ENCODE measurements at regions not wholly inside any gene's neighbourhood (a gene's known extent, or its start where the extent isn't known, plus 50 kb on each side); places are given as distances from the start of the nearest gene placed in this dataset.

DNA sequence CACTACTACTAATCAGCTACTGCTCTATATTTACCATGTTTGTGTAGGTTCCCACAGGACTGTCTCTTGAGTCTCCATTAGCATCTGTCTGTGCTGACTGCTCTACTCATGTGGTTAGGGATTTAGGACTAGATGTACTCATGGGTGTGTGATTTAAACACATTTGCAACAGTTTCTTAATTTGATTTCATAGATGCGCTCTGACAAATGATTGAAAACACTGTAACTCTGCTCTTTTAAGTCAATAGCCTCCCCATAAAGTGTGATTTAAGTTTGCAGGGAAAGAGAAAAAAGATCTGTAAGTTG lies 809.3 kb downstream of the NCAM2 start:
- TF ChIP-seq, protein P1, sequence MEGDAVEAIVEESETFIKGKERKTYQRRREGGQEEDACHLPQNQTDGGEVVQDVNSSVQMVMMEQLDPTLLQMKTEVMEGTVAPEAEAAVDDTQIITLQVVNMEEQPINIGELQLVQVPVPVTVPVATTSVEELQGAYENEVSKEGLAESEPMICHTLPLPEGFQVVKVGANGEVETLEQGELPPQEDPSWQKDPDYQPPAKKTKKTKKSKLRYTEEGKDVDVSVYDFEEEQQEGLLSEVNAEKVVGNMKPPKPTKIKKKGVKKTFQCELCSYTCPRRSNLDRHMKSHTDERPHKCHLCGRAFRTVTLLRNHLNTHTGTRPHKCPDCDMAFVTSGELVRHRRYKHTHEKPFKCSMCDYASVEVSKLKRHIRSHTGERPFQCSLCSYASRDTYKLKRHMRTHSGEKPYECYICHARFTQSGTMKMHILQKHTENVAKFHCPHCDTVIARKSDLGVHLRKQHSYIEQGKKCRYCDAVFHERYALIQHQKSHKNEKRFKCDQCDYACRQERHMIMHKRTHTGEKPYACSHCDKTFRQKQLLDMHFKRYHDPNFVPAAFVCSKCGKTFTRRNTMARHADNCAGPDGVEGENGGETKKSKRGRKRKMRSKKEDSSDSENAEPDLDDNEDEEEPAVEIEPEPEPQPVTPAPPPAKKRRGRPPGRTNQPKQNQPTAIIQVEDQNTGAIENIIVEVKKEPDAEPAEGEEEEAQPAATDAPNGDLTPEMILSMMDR (IDR thresholded peaks at IDR 0.05): no peak
- no peak for TF ChIP-seq ZFX (IDR thresholded peaks at IDR 0.05; ENCODE audit: borderline replicate concordance)

Measured in 22Rv1 (cell line).